ENCODE measurements at regions not wholly inside any gene's neighbourhood (a gene's known extent, or its start where the extent isn't known, plus 50 kb on each side); places are given as distances from the start of the nearest gene placed in this dataset.

- Histone ChIP-seq H3K4me3 (replicated peaks; ENCODE audit: insufficient read depth, low read length) (no peak overlapping the region), H3K27ac (replicated peaks) (no peak overlapping the region), H3K27me3 (ENCODE audit: insufficient read depth, poor library complexity, severe bottlenecking) (no peaks in the 10 kb centered on the region)
- no peak for DNase-seq (ENCODE audit: low read depth in 1 of 2, low spot score in 1 of 2)
- TF ChIP-seq POLR2AphosphoS5 (IDR thresholded peaks at IDR 0.05; ENCODE audit: low read depth) (no peak), GABPA (IDR thresholded peaks at IDR 0.05; ENCODE audit: low read depth) (no peak), REST (IDR thresholded peaks at IDR 0.05; ENCODE audit: insufficient replicate concordance, low read depth) (no peak), SPI1 (IDR thresholded peaks at IDR 0.05; ENCODE audit: borderline replicate concordance, low read depth) (no peak)
- TF ChIP-seq, protein P1, sequence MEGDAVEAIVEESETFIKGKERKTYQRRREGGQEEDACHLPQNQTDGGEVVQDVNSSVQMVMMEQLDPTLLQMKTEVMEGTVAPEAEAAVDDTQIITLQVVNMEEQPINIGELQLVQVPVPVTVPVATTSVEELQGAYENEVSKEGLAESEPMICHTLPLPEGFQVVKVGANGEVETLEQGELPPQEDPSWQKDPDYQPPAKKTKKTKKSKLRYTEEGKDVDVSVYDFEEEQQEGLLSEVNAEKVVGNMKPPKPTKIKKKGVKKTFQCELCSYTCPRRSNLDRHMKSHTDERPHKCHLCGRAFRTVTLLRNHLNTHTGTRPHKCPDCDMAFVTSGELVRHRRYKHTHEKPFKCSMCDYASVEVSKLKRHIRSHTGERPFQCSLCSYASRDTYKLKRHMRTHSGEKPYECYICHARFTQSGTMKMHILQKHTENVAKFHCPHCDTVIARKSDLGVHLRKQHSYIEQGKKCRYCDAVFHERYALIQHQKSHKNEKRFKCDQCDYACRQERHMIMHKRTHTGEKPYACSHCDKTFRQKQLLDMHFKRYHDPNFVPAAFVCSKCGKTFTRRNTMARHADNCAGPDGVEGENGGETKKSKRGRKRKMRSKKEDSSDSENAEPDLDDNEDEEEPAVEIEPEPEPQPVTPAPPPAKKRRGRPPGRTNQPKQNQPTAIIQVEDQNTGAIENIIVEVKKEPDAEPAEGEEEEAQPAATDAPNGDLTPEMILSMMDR (IDR thresholded peaks at IDR 0.05; ENCODE audit: insufficient read depth, low read length), result no peak
These were observed 247.4 kb downstream of the FBXO8 start for GRCh38 chr4:174036111-174036510.

DNA sequence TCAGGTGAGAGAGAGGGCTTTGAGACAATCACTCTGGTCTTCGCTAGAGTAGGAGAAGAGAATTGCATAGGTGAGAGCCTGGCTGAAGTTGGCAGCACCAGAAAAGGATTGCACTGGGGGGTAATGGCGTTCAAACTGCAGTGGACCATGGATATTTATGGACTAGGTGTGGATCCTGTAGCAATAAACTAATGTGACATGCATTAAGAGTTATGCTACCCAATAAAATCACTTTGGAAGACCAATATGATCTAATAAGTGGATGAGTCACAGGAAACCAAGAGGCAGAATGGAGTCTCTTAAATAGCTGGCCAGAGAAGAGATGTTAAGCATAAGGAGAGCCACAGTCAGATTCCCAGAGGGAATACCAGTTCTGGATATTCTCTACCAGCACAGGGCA lies 259.8 kb downstream of the FBXO8 start:
- Histone ChIP-seq H3K4me3 (replicated peaks; ENCODE audit: insufficient read depth, low read length) (no peak overlapping the region), H3K27me3 (ENCODE audit: insufficient read depth, poor library complexity, severe bottlenecking) (no peaks in the 10 kb centered on the region), H3K27ac (replicated peaks) (no peak overlapping the region)
- no peak for DNase-seq (ENCODE audit: low read depth in 1 of 2, low spot score in 1 of 2)
- TF ChIP-seq REST (IDR thresholded peaks at IDR 0.05; ENCODE audit: insufficient replicate concordance, low read depth) (no peak), GABPA (IDR thresholded peaks at IDR 0.05; ENCODE audit: low read depth) (no peak), POLR2AphosphoS5 (IDR thresholded peaks at IDR 0.05; ENCODE audit: low read depth) (no peak), SPI1 (IDR thresholded peaks at IDR 0.05; ENCODE audit: borderline replicate concordance, low read depth) (no peak)
- TF ChIP-seq, protein P1 (IDR thresholded peaks at IDR 0.05; ENCODE audit: insufficient read depth, low read length), result no peak

DNA sequence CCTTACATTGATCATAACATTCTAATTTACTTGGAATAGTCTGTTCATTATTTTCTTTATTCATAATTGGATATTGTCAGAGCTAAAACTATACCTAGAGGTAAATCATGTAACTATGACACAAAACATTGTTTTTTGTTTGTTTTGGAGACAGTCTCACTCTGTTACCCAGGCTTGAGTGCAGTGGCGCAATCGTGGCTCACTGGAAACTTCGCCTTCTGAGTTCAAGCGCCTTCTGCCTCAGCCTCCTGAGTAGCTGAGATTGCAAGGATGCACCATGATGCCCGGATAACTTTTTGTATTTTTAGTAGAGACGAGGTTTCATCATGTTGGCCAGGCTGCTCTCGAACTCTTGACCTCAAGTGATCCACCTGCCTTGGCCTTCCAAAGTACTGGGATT lies 265.2 kb downstream of the FBXO8 start:
- Histone ChIP-seq H3K27ac (replicated peaks) (no peak overlapping the region), H3K4me3 (replicated peaks; ENCODE audit: insufficient read depth, low read length) (no peak overlapping the region), H3K27me3 (ENCODE audit: insufficient read depth, poor library complexity, severe bottlenecking) (no peaks in the 10 kb centered on the region)
- no peak for DNase-seq (ENCODE audit: low read depth in 1 of 2, low spot score in 1 of 2)
- TF ChIP-seq, protein P1 (IDR thresholded peaks at IDR 0.05; ENCODE audit: insufficient read depth, low read length), result no peak
- TF ChIP-seq SPI1 (IDR thresholded peaks at IDR 0.05; ENCODE audit: borderline replicate concordance, low read depth) (no peak), REST (IDR thresholded peaks at IDR 0.05; ENCODE audit: insufficient replicate concordance, low read depth) (no peak), POLR2AphosphoS5 (IDR thresholded peaks at IDR 0.05; ENCODE audit: low read depth) (no peak), GABPA (IDR thresholded peaks at IDR 0.05; ENCODE audit: low read depth) (no peak)

Data from HL-60 (cell line).